WTC11 (cell line): ENCODE measurements at regions not wholly inside any gene's neighbourhood (a gene's known extent, or its start where the extent isn't known, plus 50 kb on each side); places are given as distances from the start of the nearest gene placed in this dataset.

Experiments
- JAZF1 ChIP-seq: fragments of 250-450 bp; sonication (Bioruptor Pico); IDR thresholded peaks from 2 replicates; pipeline ENCODE4 v1.9.0; 2021; ENCODE audit warnings: moderate library complexity, mild to moderate bottlenecking, inconsistent platforms
- ZNF416 ChIP-seq: fragments of 250-450 bp; sonication (Bioruptor Pico); IDR thresholded peaks from 2 replicates; pipeline ENCODE4 v1.9.0; 2021; ENCODE audit warnings: mild to moderate bottlenecking, inconsistent platforms
- TF ChIP-seq, protein P1 (sequence below): sonication (generic); formaldehyde crosslinking; conservative IDR thresholded peaks from 2 replicates; pipeline ENCODE4 v1.8.1; 2023; ENCODE audit warnings: mild to moderate bottlenecking, low read depth, missing genetic modification reagents, moderate library complexity
- TF ChIP-seq, protein P2 (sequence below): fragments of 200-600 bp; IDR thresholded peaks from 2 replicates; pipeline ENCODE4 v1.8.0; 2022; ENCODE audit warnings: antibody characterized with exemption
- TF ChIP-seq, protein P3 (sequence below): sonication (generic); formaldehyde crosslinking; IDR thresholded peaks from 2 replicates; pipeline ENCODE4 v1.8.1; 2023; ENCODE audit warnings: mild to moderate bottlenecking, missing genetic modification reagents
- TF ChIP-seq, protein P4 (sequence below): sonication (generic); formaldehyde crosslinking; IDR thresholded peaks from 2 replicates; pipeline ENCODE4 v1.8.1; 2023; ENCODE audit warnings: mild to moderate bottlenecking, moderate library complexity, missing genetic modification reagents
- TF ChIP-seq, protein P5 (sequence below): fragments of 250-450 bp; sonication (Bioruptor Pico); IDR thresholded peaks from 2 replicates; pipeline ENCODE4 v1.9.0; 2021; ENCODE audit warnings: mild to moderate bottlenecking, borderline replicate concordance
- TF ChIP-seq, protein P6 (sequence below): sonication (generic); formaldehyde crosslinking; conservative IDR thresholded peaks from 2 replicates; pipeline ENCODE4 v1.8.1; 2022; ENCODE audit warnings: mild to moderate bottlenecking, missing genetic modification reagents

DNA sequence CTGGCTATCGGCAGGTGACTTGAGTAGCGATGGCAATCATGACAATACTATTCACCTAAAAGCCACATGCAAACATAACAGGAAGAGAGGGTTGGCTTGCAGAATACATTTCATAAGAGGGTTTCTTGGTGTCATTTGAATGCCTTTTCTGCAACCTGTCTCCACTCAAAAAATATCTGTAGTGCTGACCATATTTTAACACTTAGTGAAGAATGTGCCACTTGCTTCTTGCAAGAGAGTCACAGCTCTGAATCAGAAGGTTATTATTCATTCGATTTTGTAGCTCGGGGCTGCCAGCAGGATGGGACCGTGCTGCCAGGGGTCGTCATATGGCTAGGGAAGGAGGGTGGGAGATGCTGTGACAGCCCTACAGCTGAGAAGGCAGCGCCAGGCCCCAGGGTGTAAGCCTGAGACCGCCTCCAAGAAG, 152.0 kb upstream of the PITRM1 start:
- TF ChIP-seq, protein P1, sequence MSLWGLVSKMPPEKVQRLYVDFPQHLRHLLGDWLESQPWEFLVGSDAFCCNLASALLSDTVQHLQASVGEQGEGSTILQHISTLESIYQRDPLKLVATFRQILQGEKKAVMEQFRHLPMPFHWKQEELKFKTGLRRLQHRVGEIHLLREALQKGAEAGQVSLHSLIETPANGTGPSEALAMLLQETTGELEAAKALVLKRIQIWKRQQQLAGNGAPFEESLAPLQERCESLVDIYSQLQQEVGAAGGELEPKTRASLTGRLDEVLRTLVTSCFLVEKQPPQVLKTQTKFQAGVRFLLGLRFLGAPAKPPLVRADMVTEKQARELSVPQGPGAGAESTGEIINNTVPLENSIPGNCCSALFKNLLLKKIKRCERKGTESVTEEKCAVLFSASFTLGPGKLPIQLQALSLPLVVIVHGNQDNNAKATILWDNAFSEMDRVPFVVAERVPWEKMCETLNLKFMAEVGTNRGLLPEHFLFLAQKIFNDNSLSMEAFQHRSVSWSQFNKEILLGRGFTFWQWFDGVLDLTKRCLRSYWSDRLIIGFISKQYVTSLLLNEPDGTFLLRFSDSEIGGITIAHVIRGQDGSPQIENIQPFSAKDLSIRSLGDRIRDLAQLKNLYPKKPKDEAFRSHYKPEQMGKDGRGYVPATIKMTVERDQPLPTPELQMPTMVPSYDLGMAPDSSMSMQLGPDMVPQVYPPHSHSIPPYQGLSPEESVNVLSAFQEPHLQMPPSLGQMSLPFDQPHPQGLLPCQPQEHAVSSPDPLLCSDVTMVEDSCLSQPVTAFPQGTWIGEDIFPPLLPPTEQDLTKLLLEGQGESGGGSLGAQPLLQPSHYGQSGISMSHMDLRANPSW, result no peak
- TF ChIP-seq, protein P2, sequence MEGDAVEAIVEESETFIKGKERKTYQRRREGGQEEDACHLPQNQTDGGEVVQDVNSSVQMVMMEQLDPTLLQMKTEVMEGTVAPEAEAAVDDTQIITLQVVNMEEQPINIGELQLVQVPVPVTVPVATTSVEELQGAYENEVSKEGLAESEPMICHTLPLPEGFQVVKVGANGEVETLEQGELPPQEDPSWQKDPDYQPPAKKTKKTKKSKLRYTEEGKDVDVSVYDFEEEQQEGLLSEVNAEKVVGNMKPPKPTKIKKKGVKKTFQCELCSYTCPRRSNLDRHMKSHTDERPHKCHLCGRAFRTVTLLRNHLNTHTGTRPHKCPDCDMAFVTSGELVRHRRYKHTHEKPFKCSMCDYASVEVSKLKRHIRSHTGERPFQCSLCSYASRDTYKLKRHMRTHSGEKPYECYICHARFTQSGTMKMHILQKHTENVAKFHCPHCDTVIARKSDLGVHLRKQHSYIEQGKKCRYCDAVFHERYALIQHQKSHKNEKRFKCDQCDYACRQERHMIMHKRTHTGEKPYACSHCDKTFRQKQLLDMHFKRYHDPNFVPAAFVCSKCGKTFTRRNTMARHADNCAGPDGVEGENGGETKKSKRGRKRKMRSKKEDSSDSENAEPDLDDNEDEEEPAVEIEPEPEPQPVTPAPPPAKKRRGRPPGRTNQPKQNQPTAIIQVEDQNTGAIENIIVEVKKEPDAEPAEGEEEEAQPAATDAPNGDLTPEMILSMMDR, result no peak
- TF ChIP-seq JAZF1 (CRISPR knock-in tag) (no peak), ZNF416 (CRISPR knock-in tag) (no peak)
- TF ChIP-seq, protein P3, sequence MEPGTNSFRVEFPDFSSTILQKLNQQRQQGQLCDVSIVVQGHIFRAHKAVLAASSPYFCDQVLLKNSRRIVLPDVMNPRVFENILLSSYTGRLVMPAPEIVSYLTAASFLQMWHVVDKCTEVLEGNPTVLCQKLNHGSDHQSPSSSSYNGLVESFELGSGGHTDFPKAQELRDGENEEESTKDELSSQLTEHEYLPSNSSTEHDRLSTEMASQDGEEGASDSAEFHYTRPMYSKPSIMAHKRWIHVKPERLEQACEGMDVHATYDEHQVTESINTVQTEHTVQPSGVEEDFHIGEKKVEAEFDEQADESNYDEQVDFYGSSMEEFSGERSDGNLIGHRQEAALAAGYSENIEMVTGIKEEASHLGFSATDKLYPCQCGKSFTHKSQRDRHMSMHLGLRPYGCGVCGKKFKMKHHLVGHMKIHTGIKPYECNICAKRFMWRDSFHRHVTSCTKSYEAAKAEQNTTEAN (CRISPR knock-in tag), result no peak
- TF ChIP-seq, protein P4, sequence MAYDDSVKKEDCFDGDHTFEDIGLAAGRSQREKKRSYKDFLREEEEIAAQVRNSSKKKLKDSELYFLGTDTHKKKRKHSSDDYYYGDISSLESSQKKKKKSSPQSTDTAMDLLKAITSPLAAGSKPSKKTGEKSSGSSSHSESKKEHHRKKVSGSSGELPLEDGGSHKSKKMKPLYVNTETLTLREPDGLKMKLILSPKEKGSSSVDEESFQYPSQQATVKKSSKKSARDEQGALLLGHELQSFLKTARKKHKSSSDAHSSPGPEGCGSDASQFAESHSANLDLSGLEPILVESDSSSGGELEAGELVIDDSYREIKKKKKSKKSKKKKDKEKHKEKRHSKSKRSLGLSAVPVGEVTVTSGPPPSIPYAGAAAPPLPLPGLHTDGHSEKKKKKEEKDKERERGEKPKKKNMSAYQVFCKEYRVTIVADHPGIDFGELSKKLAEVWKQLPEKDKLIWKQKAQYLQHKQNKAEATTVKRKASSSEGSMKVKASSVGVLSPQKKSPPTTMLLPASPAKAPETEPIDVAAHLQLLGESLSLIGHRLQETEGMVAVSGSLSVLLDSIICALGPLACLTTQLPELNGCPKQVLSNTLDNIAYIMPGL (CRISPR knock-in tag), result no peak
- TF ChIP-seq, protein P5, sequence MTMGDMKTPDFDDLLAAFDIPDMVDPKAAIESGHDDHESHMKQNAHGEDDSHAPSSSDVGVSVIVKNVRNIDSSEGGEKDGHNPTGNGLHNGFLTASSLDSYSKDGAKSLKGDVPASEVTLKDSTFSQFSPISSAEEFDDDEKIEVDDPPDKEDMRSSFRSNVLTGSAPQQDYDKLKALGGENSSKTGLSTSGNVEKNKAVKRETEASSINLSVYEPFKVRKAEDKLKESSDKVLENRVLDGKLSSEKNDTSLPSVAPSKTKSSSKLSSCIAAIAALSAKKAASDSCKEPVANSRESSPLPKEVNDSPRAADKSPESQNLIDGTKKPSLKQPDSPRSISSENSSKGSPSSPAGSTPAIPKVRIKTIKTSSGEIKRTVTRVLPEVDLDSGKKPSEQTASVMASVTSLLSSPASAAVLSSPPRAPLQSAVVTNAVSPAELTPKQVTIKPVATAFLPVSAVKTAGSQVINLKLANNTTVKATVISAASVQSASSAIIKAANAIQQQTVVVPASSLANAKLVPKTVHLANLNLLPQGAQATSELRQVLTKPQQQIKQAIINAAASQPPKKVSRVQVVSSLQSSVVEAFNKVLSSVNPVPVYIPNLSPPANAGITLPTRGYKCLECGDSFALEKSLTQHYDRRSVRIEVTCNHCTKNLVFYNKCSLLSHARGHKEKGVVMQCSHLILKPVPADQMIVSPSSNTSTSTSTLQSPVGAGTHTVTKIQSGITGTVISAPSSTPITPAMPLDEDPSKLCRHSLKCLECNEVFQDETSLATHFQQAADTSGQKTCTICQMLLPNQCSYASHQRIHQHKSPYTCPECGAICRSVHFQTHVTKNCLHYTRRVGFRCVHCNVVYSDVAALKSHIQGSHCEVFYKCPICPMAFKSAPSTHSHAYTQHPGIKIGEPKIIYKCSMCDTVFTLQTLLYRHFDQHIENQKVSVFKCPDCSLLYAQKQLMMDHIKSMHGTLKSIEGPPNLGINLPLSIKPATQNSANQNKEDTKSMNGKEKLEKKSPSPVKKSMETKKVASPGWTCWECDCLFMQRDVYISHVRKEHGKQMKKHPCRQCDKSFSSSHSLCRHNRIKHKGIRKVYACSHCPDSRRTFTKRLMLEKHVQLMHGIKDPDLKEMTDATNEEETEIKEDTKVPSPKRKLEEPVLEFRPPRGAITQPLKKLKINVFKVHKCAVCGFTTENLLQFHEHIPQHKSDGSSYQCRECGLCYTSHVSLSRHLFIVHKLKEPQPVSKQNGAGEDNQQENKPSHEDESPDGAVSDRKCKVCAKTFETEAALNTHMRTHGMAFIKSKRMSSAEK (CRISPR knock-in tag), result no peak
- TF ChIP-seq, protein P6, sequence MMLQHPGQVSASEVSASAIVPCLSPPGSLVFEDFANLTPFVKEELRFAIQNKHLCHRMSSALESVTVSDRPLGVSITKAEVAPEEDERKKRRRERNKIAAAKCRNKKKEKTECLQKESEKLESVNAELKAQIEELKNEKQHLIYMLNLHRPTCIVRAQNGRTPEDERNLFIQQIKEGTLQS (CRISPR knock-in tag), result no peak
